CD4-positive, CD25-positive, alpha-beta regulatory T cell (primary cell): ENCODE measurements at regions not wholly inside any gene's neighbourhood (a gene's known extent, or its start where the extent isn't known, plus 50 kb on each side); places are given as distances from the start of the nearest gene placed in this dataset.
"Not testable (repeated sequence)": the region's sequence is repeated elsewhere in the genome, so short reads cannot be mapped to it uniquely, and the experiment has no call there.

ENCODE experiments used
- ATAC-seq, 2 donors: fragments of 150-1000 bp; cut with Tn5 transposase; one replicate each; pipeline ENCODE4 v1.10.0; 2021; ENCODE audit warnings: low read depth in 2 of 2, moderate number of reproducible peaks in 2 of 2, moderate library complexity in 1 of 2
- DNase-seq, 3 donors: peaks; one replicate each; pipeline versions ENCODE4 v3.0.0 to v3.0.0-alpha.2; 2012 to 2022; ENCODE audit warnings: mixed read lengths in 1 of 3
- H3K27ac ChIP-seq: one replicate; pipeline ENCODE4 v1.7.0; 2013; ENCODE audit warnings: mild to moderate bottlenecking, low read length; ENCODE audit not compliant: insufficient read depth, poor library complexity, severe bottlenecking
- H3K27me3 ChIP-seq: one replicate; pipeline ENCODE4 v1.7.0; 2013; ENCODE audit warnings: low read length; ENCODE audit not compliant: control insufficient read depth, insufficient read depth
- H3K36me3 ChIP-seq: one replicate; pipeline ENCODE4 v1.7.0; 2013; ENCODE audit warnings: mild to moderate bottlenecking, low read length, moderate library complexity; ENCODE audit not compliant: control insufficient read depth, insufficient read depth
- H3K4me1 ChIP-seq: 2 replicates; pipeline ENCODE4 v1.7.0; 2013; ENCODE audit warnings: mild to moderate bottlenecking, low read length; ENCODE audit not compliant: insufficient read depth, control insufficient read depth, poor library complexity, severe bottlenecking
- H3K4me3 ChIP-seq: one replicate; pipeline ENCODE4 v1.7.0; 2013; ENCODE audit warnings: low read depth, mild to moderate bottlenecking, low read length, moderate library complexity
- H3K9me3 ChIP-seq, 2 experiments: 1 replicate in 1 of 2; 2 replicates in 1 of 2; pipeline ENCODE4 v1.7.0; 2013; ENCODE audit warnings: low read length in 2 of 2, mild to moderate bottlenecking in 1 of 2, moderate library complexity in 1 of 2; ENCODE audit not compliant: control insufficient read depth in 2 of 2
- H3K27ac Mint-ChIP-seq, 3 donors: one replicate each; pipeline ENCODE4 v1.8.0; 2020 to 2022; ENCODE audit warnings: mild to moderate bottlenecking in 3 of 3, mixed read lengths in 3 of 3, moderate library complexity in 2 of 3
- H3K27me3 Mint-ChIP-seq: one replicate; pipeline ENCODE4 v1.8.0; 2022; ENCODE audit warnings: mild to moderate bottlenecking, mixed read lengths
- H3K36me3 Mint-ChIP-seq: one replicate; pipeline ENCODE4 v1.8.0; 2020; ENCODE audit warnings: mixed read lengths
- H3K4me1 Mint-ChIP-seq, 4 donors: one replicate each; pipeline ENCODE4 v1.8.0; 2020 to 2022; ENCODE audit warnings: mixed read lengths in 4 of 4, mild to moderate bottlenecking in 1 of 4
- H3K4me3 Mint-ChIP-seq, 4 donors: one replicate each; pipeline ENCODE4 v1.8.0; 2020 to 2022; ENCODE audit warnings: mild to moderate bottlenecking in 4 of 4, mixed read lengths in 4 of 4, moderate library complexity in 3 of 4
- H3K9me3 Mint-ChIP-seq, 7 donors: one replicate each; pipeline ENCODE4 v1.8.0; 2020 to 2022; ENCODE audit warnings: mixed read lengths in 7 of 7, mild to moderate bottlenecking in 3 of 7, moderate library complexity in 2 of 7

- DNase-seq, H3K9me3 Mint-ChIP-seq, H3K4me1 Mint-ChIP-seq, H3K9me3 ChIP-seq, H3K27ac Mint-ChIP-seq, H3K27ac ChIP-seq, H3K4me1 ChIP-seq, H3K27me3 Mint-ChIP-seq, ATAC-seq, H3K36me3 Mint-ChIP-seq, H3K36me3 ChIP-seq, H3K27me3 ChIP-seq, H3K4me3 ChIP-seq, H3K4me3 Mint-ChIP-seq: not testable (repeated sequence)
These were observed 354.6 kb downstream of the SMOC2 start for GRCh38 chr6:168795611-168796010.

- ATAC-seq: no peak
- Mint-ChIP-seq H3K4me3 (no peak overlapping the region), H3K27ac (no peak overlapping the region)
These were observed 353.5 kb downstream of the SMOC2 start for GRCh38 chr6:168794491-168794890.

GRCh38 chr6:168793649-168794048 lies 352.7 kb downstream of the SMOC2 start:
- no peaks in the 10 kb centered on the region for H3K27me3 Mint-ChIP-seq
- H3K36me3 Mint-ChIP-seq: no peaks in the 10 kb centered on the region
- no peaks in the 10 kb centered on the region for H3K9me3 ChIP-seq
- ATAC-seq (no peak), DNase-seq (no peak)
- H3K27ac Mint-ChIP-seq: no peak overlapping the region
- no peaks in the 10 kb centered on the region for H3K4me1 Mint-ChIP-seq
- peaks cover 0 to 2% (median 0%) of the 10 kb centered on the region in 7 donors for H3K9me3 Mint-ChIP-seq
- H3K27me3 ChIP-seq: no peaks in the 10 kb centered on the region
- H3K4me3 ChIP-seq: no peak overlapping the region
- H3K4me3 Mint-ChIP-seq: no peak overlapping the region
- no peak overlapping the region for H3K27ac ChIP-seq
- H3K4me1 ChIP-seq: no peaks in the 10 kb centered on the region
- no peaks in the 10 kb centered on the region for H3K36me3 ChIP-seq

More at GRCh38 chr6:168794491-168794890, 353.5 kb downstream of the SMOC2 start:
- H3K4me1 ChIP-seq: no peaks in the 10 kb centered on the region
- DNase-seq: no peak
- no peaks in the 10 kb centered on the region for H3K27me3 ChIP-seq
- no peaks in the 10 kb centered on the region for H3K4me1 Mint-ChIP-seq
- no peaks in the 10 kb centered on the region for H3K27me3 Mint-ChIP-seq
- no peak overlapping the region for H3K4me3 ChIP-seq
- peaks cover 0 to 2% (median 0%) of the 10 kb centered on the region in 7 donors for H3K9me3 Mint-ChIP-seq
- no peak overlapping the region for H3K27ac ChIP-seq
- no peaks in the 10 kb centered on the region for H3K9me3 ChIP-seq
- no peaks in the 10 kb centered on the region for H3K36me3 Mint-ChIP-seq
- H3K36me3 ChIP-seq: no peaks in the 10 kb centered on the region

GRCh38 chr6:168791917-168792316 lies 350.9 kb downstream of the SMOC2 start:
- no peak overlapping the region for H3K4me3 ChIP-seq
- H3K27ac ChIP-seq: no peak overlapping the region
- no peaks in the 10 kb centered on the region for H3K27me3 Mint-ChIP-seq
- peaks cover 0 to 2% (median 0%) of the 10 kb centered on the region in 7 donors for H3K9me3 Mint-ChIP-seq
- no peaks in the 10 kb centered on the region for H3K36me3 ChIP-seq
- no peaks in the 10 kb centered on the region for H3K4me1 Mint-ChIP-seq
- H3K9me3 ChIP-seq: no peaks in the 10 kb centered on the region
- DNase-seq (no peak), ATAC-seq (no peak)
- H3K27me3 ChIP-seq: no peaks in the 10 kb centered on the region
- H3K4me3 Mint-ChIP-seq: no peak overlapping the region
- H3K27ac Mint-ChIP-seq: no peak overlapping the region
- no peaks in the 10 kb centered on the region for H3K4me1 ChIP-seq
- H3K36me3 Mint-ChIP-seq: no peaks in the 10 kb centered on the region

- no peak overlapping the region for H3K27ac Mint-ChIP-seq
These were observed 348.7 kb downstream of the SMOC2 start for GRCh38 chr6:168789699-168790098.

GRCh38 chr6:168785720-168786511 lies 344.9 kb downstream of the SMOC2 start:
- H3K4me1 ChIP-seq: no peaks in the 10 kb centered on the region
- DNase-seq: no peak
- Mint-ChIP-seq H3K27me3 (no peaks in the 10 kb centered on the region), H3K9me3 (no peaks in the 10 kb centered on the region), H3K27ac (no peak overlapping the region), H3K4me1 (no peaks in the 10 kb centered on the region), H3K4me3 (no peak overlapping the region), H3K36me3 (no peaks in the 10 kb centered on the region)
- no peak overlapping the region for H3K4me3 ChIP-seq
- H3K27ac ChIP-seq: no peak overlapping the region
- H3K9me3 ChIP-seq: no peaks in the 10 kb centered on the region
- no peak for ATAC-seq
- no peaks in the 10 kb centered on the region for H3K27me3 ChIP-seq
- no peaks in the 10 kb centered on the region for H3K36me3 ChIP-seq

More at GRCh38 chr6:168789699-168790098, 348.7 kb downstream of the SMOC2 start:
- DNase-seq (no peak), ATAC-seq (no peak)
- no peak overlapping the region for H3K4me3 ChIP-seq
- Mint-ChIP-seq H3K36me3 (no peaks in the 10 kb centered on the region), H3K27me3 (no peaks in the 10 kb centered on the region), H3K4me1 (no peaks in the 10 kb centered on the region), H3K4me3 (no peak overlapping the region), H3K9me3 (no peaks in the 10 kb centered on the region)
- H3K9me3 ChIP-seq: no peaks in the 10 kb centered on the region
- H3K27me3 ChIP-seq: no peaks in the 10 kb centered on the region
- no peak overlapping the region for H3K27ac ChIP-seq
- H3K36me3 ChIP-seq: no peaks in the 10 kb centered on the region
- H3K4me1 ChIP-seq: no peaks in the 10 kb centered on the region

GRCh38 chr6:168784426-168784825 lies 343.4 kb downstream of the SMOC2 start:
- Mint-ChIP-seq H3K27ac (no peak overlapping the region), H3K4me1 (no peaks in the 10 kb centered on the region), H3K27me3 (no peaks in the 10 kb centered on the region), H3K36me3 (no peaks in the 10 kb centered on the region), H3K9me3 (peaks cover 0 to 3% (median 0%) of the 10 kb centered on the region in 7 donors), H3K4me3 (no peak overlapping the region)
- H3K4me1 ChIP-seq: no peaks in the 10 kb centered on the region
- H3K27me3 ChIP-seq: no peaks in the 10 kb centered on the region
- no peak overlapping the region for H3K4me3 ChIP-seq
- no peaks in the 10 kb centered on the region for H3K9me3 ChIP-seq
- no peak for ATAC-seq
- no peak for DNase-seq
- no peaks in the 10 kb centered on the region for H3K36me3 ChIP-seq
- H3K27ac ChIP-seq: no peak overlapping the region

- DNase-seq (no peak), ATAC-seq (no peak)
- Mint-ChIP-seq H3K4me1 (no peaks in the 10 kb centered on the region), H3K4me3 (no peak overlapping the region), H3K27ac (no peak overlapping the region), H3K27me3 (no peaks in the 10 kb centered on the region), H3K9me3 (peaks cover 0 to 3% (median 0%) of the 10 kb centered on the region in 7 donors), H3K36me3 (no peaks in the 10 kb centered on the region)
- no peaks in the 10 kb centered on the region for H3K9me3 ChIP-seq
- no peak overlapping the region for H3K4me3 ChIP-seq
- no peaks in the 10 kb centered on the region for H3K27me3 ChIP-seq
- no peaks in the 10 kb centered on the region for H3K4me1 ChIP-seq
- H3K36me3 ChIP-seq: no peaks in the 10 kb centered on the region
- no peak overlapping the region for H3K27ac ChIP-seq
These were observed 342.7 kb downstream of the SMOC2 start for GRCh38 chr6:168783720-168784119.
